Nephron (organoid): ENCODE measurements at regions not wholly inside any gene's neighbourhood (a gene's known extent, or its start where the extent isn't known, plus 50 kb on each side); places are given as distances from the start of the nearest gene placed in this dataset.

ENCODE experiments used
- H3K27ac Mint-ChIP-seq, 3 experiments: 2 replicates each; pipeline ENCODE4 v1.8.0; 2020; ENCODE audit warnings: mixed read lengths in 3 of 3, mild to moderate bottlenecking in 2 of 3, moderate library complexity in 1 of 3
- H3K27me3 Mint-ChIP-seq: 2 replicates; pipeline ENCODE4 v1.8.0; 2021; ENCODE audit warnings: low read depth, mild to moderate bottlenecking, moderate library complexity, mixed read lengths
- H3K36me3 Mint-ChIP-seq: 2 replicates; pipeline ENCODE4 v1.8.0; 2020; ENCODE audit warnings: low read depth, mixed read lengths
- H3K4me1 Mint-ChIP-seq: 2 replicates; pipeline ENCODE4 v1.8.0; 2020; ENCODE audit warnings: mixed read lengths
- H3K4me3 Mint-ChIP-seq, 3 experiments: 2 replicates each; pipeline ENCODE4 v1.8.0; 2020; ENCODE audit warnings: mild to moderate bottlenecking in 3 of 3, mixed read lengths in 3 of 3, moderate library complexity in 2 of 3
- H3K9me3 Mint-ChIP-seq: 2 replicates; pipeline ENCODE4 v1.8.0; 2020; ENCODE audit warnings: mixed read lengths
- TF ChIP-seq, protein P1 (sequence below), 3 experiments: fragments of 200-600 bp; sonication (generic); IDR thresholded peaks; one replicate each; pipeline ENCODE4 v1.5.0; 2021; ENCODE audit warnings: antibody characterized with exemption in 3 of 3; ENCODE audit not compliant: unreplicated experiment in 3 of 3

DNA sequence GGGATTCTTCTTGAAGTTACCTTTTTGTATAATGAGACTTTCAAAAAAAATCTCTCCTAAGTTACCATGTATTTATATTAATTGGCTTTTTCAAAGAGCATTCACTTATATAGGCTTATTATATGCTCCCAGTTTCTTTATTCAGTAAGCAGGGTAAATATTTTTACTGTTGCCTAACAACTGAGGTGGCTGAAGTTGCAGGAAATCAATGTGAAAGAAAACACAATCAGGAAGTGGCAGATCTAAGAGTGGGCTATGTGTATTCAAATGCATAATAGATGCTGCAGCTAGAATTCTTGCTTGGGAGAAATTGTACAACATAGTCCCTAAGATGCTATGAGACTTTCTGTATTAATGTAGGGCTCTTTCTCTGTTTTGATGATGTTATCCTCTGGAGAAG, 606.9 kb downstream of the NUF2 start:
- Mint-ChIP-seq H3K36me3 (no peaks in the 10 kb centered on the region), H3K4me1 (peaks cover 8% of the 10 kb centered on the region), H3K4me3 (no peak overlapping the region), H3K27ac (no peak overlapping the region), H3K27me3 (no peaks in the 10 kb centered on the region), H3K9me3 (no peaks in the 10 kb centered on the region)
- TF ChIP-seq, protein P1, sequence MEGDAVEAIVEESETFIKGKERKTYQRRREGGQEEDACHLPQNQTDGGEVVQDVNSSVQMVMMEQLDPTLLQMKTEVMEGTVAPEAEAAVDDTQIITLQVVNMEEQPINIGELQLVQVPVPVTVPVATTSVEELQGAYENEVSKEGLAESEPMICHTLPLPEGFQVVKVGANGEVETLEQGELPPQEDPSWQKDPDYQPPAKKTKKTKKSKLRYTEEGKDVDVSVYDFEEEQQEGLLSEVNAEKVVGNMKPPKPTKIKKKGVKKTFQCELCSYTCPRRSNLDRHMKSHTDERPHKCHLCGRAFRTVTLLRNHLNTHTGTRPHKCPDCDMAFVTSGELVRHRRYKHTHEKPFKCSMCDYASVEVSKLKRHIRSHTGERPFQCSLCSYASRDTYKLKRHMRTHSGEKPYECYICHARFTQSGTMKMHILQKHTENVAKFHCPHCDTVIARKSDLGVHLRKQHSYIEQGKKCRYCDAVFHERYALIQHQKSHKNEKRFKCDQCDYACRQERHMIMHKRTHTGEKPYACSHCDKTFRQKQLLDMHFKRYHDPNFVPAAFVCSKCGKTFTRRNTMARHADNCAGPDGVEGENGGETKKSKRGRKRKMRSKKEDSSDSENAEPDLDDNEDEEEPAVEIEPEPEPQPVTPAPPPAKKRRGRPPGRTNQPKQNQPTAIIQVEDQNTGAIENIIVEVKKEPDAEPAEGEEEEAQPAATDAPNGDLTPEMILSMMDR (IDR thresholded peaks at IDR 0.05; ENCODE audit: unreplicated experiment in 3 of 3) = no peak

DNA sequence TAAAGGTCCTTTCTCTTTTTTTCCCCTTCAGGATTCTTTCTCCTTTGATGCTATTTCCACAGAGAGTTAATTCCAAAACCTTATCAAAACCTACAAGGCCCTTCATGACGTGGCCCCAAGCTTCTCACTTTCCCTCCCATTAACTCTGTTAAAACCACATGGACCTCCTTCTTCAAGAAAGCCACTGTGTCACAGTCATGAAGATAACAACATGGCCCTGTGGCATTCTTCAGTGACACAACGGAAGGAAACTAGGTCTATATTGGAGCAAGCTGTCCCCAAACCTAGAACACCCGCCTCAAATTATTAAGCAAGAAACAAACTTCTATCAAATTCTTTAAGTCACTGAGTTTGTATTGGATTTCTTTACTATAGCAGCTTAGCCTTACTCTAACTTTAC, 611.1 kb downstream of the NUF2 start:
- TF ChIP-seq, protein P1 (IDR thresholded peaks at IDR 0.05; ENCODE audit: unreplicated experiment in 3 of 3) = no peak
- H3K27me3 Mint-ChIP-seq = no peaks in the 10 kb centered on the region
- H3K4me3 Mint-ChIP-seq = no peak overlapping the region
- no peak overlapping the region for H3K27ac Mint-ChIP-seq
- no peaks in the 10 kb centered on the region for H3K36me3 Mint-ChIP-seq
- H3K4me1 Mint-ChIP-seq = peaks cover 4% of the 10 kb centered on the region
- H3K9me3 Mint-ChIP-seq = no peaks in the 10 kb centered on the region

DNA sequence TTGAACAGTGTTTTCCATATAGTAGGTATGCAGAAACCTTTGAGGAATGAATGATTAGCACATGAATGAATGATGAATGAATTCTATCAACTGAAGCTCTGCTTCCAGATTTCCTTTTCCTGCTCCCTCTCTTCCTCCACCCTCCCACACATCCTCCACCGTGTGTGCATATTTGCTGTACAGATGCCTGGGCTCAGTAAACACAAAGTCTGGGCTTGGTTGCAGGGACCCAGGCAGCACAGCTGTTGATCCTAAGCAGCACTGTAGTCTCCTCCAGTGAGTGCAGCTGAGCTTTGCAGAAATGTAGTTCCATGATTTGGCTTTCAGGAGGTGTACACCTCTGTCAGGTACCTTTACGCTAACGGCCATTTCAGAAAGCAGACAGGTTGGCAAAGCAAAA, 611.7 kb downstream of the NUF2 start:
- H3K4me3 Mint-ChIP-seq = no peak overlapping the region
- no peaks in the 10 kb centered on the region for H3K27me3 Mint-ChIP-seq
- TF ChIP-seq, protein P1 (IDR thresholded peaks at IDR 0.05; ENCODE audit: unreplicated experiment in 3 of 3) = no peak
- H3K4me1 Mint-ChIP-seq = no peaks in the 10 kb centered on the region
- no peak overlapping the region for H3K27ac Mint-ChIP-seq
- H3K9me3 Mint-ChIP-seq = no peaks in the 10 kb centered on the region
- no peaks in the 10 kb centered on the region for H3K36me3 Mint-ChIP-seq

DNA sequence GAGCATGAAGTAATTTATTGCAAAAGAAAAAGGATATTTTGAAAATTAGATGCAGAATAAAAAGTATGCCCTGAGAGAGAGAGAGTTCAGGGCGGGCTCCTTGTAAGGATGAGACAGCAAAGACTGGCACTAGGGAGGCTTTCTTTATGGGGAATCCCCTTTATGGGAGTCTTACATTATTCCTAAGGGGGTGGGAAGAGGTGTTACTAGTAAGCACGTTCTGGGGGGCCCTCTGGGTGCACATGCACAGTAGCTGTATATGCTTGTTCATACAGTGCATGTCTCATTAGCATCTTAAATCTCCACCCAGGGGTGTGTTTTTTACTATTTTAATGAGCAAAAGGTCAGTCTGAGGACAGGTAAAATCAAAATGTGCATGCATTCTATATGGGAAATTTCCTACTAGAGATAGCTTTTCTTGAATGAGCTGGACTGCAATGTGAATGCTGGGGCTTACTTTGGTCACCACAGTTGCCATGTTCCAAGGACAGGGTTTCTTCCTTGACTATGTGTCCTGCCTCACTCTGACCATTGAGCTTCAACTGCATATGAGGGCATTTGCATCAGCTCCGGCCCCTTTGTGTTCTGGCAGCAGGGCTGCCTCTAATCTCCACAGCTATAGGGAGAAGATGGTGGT, 614.1 kb downstream of the NUF2 start:
- TF ChIP-seq, protein P1 (IDR thresholded peaks at IDR 0.05; ENCODE audit: unreplicated experiment in 3 of 3) = no peak
- no peak overlapping the region for H3K27ac Mint-ChIP-seq
- H3K9me3 Mint-ChIP-seq = peaks cover under 1% of the 10 kb centered on the region
- H3K4me3 Mint-ChIP-seq = no peak overlapping the region
- no peaks in the 10 kb centered on the region for H3K27me3 Mint-ChIP-seq
- no peaks in the 10 kb centered on the region for H3K4me1 Mint-ChIP-seq
- no peaks in the 10 kb centered on the region for H3K36me3 Mint-ChIP-seq

DNA sequence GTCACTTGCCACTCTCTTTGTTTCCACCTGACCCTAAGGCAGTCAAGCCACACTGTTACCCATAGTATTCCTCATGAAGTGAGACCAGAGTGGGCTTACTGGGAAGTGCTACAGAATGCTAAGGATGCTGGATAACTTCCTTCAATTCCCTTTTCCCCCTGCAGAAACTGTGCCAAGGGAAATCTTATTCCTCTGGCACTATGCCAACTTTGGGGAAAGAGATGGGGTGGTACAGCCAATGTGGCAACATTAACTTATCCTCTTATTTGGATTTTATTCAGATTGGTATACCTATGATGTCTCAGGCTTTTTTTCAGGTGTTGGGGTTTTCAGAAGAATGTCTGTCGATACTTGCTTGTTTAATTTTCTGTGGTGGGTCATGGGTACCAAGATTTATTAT, 599.4 kb upstream of the PBX1 start:
- Mint-ChIP-seq H3K27ac (no peak overlapping the region), H3K9me3 (peaks cover 36% of the 10 kb centered on the region), H3K36me3 (peaks cover 7% of the 10 kb centered on the region), H3K4me3 (no peak overlapping the region), H3K27me3 (no peaks in the 10 kb centered on the region), H3K4me1 (no peaks in the 10 kb centered on the region)
- TF ChIP-seq, protein P1 (IDR thresholded peaks at IDR 0.05; ENCODE audit: unreplicated experiment in 3 of 3) = no peak

DNA sequence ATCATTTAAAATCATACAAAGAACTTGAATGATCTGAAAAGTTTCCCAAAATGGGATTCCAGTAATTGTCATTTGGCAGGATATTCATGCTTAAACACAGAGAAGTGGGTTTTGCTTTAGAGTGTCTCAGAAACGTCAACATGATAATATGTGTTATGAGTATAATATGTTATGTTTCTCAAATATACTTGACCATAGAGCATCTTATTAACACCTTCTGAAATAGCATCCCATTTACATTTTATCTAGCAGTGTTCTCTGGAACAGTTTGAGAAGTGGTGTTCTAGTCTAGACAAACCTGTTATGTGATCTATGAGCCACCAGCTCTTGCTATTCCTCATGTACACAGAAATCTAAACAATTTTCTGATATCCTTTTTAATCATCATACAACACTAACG, 588.8 kb upstream of the PBX1 start:
- Mint-ChIP-seq H3K4me1 (no peaks in the 10 kb centered on the region), H3K4me3 (no peak overlapping the region), H3K27me3 (no peaks in the 10 kb centered on the region), H3K36me3 (no peaks in the 10 kb centered on the region), H3K27ac (no peak overlapping the region), H3K9me3 (peaks cover 20% of the 10 kb centered on the region)
- TF ChIP-seq, protein P1 (IDR thresholded peaks at IDR 0.05; ENCODE audit: unreplicated experiment in 3 of 3) = no peak
